ENCODE measurements at regions not wholly inside any gene's neighbourhood (a gene's known extent, or its start where the extent isn't known, plus 50 kb on each side); places are given as distances from the start of the nearest gene placed in this dataset.

- Histone ChIP-seq H2AFZ (ENCODE audit: insufficient read depth, low read depth, low read length, poor library complexity, severe bottlenecking) (no peak overlapping the region), H3K9me3 (replicated peaks in 1 of 2; ENCODE audit: control insufficient read depth in 1 of 2, insufficient read depth in 1 of 2, low read length in 2 of 2) (no peaks in the 10 kb centered on the region), H3K27me3 (ENCODE audit: control insufficient read depth in 2 of 2, insufficient read depth in 2 of 2, low read length in 2 of 2) (no peaks in the 10 kb centered on the region), H3K79me2 (ENCODE audit: insufficient read depth, low read length) (no peaks in the 10 kb centered on the region), H4K20me1 (ENCODE audit: insufficient read depth, low read length) (no peaks in the 10 kb centered on the region), H3K9ac (ENCODE audit: insufficient read depth, low read length, poor library complexity, severe bottlenecking) (no peak overlapping the region), H3K4me3 (replicated peaks in 1 of 3; ENCODE audit: low read depth in 2 of 3, low read length in 3 of 3) (no peak overlapping the region), H3K4me2 (replicated peaks; ENCODE audit: extremely low read depth, low read length, poor library complexity, severe bottlenecking) (no peak overlapping the region), H3K4me1 (ENCODE audit: control insufficient read depth in 1 of 2, insufficient read depth in 2 of 2, low read length in 2 of 2) (no peaks in the 10 kb centered on the region), H3K36me3 (replicated peaks in 1 of 2; ENCODE audit: control insufficient read depth in 1 of 2, insufficient read depth in 2 of 2, low read length in 2 of 2) (no peaks in the 10 kb centered on the region), H3K27ac (ENCODE audit: low read depth in 1 of 2, low read length in 2 of 2) (no peak overlapping the region)
- H3K9me3 Mint-ChIP-seq, result no peaks in the 10 kb centered on the region
- WGBS (ENCODE audit: insufficient coverage), result no CpG with 5 or more reads among the region's 5 CpGs
- no peaks in the 10 kb centered on the region for H3K27me3 Mint-ChIP-seq (ENCODE audit: low read depth in 3 of 3)
- TF ChIP-seq, protein P1, sequence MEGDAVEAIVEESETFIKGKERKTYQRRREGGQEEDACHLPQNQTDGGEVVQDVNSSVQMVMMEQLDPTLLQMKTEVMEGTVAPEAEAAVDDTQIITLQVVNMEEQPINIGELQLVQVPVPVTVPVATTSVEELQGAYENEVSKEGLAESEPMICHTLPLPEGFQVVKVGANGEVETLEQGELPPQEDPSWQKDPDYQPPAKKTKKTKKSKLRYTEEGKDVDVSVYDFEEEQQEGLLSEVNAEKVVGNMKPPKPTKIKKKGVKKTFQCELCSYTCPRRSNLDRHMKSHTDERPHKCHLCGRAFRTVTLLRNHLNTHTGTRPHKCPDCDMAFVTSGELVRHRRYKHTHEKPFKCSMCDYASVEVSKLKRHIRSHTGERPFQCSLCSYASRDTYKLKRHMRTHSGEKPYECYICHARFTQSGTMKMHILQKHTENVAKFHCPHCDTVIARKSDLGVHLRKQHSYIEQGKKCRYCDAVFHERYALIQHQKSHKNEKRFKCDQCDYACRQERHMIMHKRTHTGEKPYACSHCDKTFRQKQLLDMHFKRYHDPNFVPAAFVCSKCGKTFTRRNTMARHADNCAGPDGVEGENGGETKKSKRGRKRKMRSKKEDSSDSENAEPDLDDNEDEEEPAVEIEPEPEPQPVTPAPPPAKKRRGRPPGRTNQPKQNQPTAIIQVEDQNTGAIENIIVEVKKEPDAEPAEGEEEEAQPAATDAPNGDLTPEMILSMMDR (IDR thresholded peaks at IDR 0.05), result no peak
- DNase-seq, result no peak
- H3K4me1 Mint-ChIP-seq, result no peaks in the 10 kb centered on the region
- H3K27ac Mint-ChIP-seq, result no peak overlapping the region
- intact Hi-C loops (cut with micrococcal nuclease), result no loop called here
- H3K4me3 Mint-ChIP-seq, result no peak overlapping the region
- H3K36me3 Mint-ChIP-seq, result no peaks in the 10 kb centered on the region
These were observed 477.5 kb upstream of the SPHKAP start for GRCh38 chr2:228658998-228659397.

- 20% methylated on average over 1 of the region's 6 CpGs for WGBS (ENCODE audit: insufficient coverage)
- no peaks in the 10 kb centered on the region for H3K9me3 Mint-ChIP-seq
- H3K36me3 Mint-ChIP-seq, result no peaks in the 10 kb centered on the region
- no peak overlapping the region for H3K4me3 Mint-ChIP-seq
- H3K4me1 Mint-ChIP-seq, result no peaks in the 10 kb centered on the region
- Histone ChIP-seq H3K79me2 (ENCODE audit: insufficient read depth, low read length) (no peaks in the 10 kb centered on the region), H4K20me1 (ENCODE audit: insufficient read depth, low read length) (no peaks in the 10 kb centered on the region), H3K27me3 (ENCODE audit: control insufficient read depth in 2 of 2, insufficient read depth in 2 of 2, low read length in 2 of 2) (no peaks in the 10 kb centered on the region), H3K4me2 (replicated peaks; ENCODE audit: extremely low read depth, low read length, poor library complexity, severe bottlenecking) (no peak overlapping the region), H3K4me1 (ENCODE audit: control insufficient read depth in 1 of 2, insufficient read depth in 2 of 2, low read length in 2 of 2) (no peaks in the 10 kb centered on the region), H2AFZ (ENCODE audit: insufficient read depth, low read depth, low read length, poor library complexity, severe bottlenecking) (no peak overlapping the region), H3K27ac (ENCODE audit: low read depth in 1 of 2, low read length in 2 of 2) (no peak overlapping the region), H3K4me3 (replicated peaks in 1 of 3; ENCODE audit: low read depth in 2 of 3, low read length in 3 of 3) (no peak overlapping the region), H3K9me3 (replicated peaks in 1 of 2; ENCODE audit: control insufficient read depth in 1 of 2, insufficient read depth in 1 of 2, low read length in 2 of 2) (no peaks in the 10 kb centered on the region), H3K9ac (ENCODE audit: insufficient read depth, low read length, poor library complexity, severe bottlenecking) (no peak overlapping the region), H3K36me3 (replicated peaks in 1 of 2; ENCODE audit: control insufficient read depth in 1 of 2, insufficient read depth in 2 of 2, low read length in 2 of 2) (no peaks in the 10 kb centered on the region)
- TF ChIP-seq, protein P1 (IDR thresholded peaks at IDR 0.05), result no peak
- H3K27ac Mint-ChIP-seq, result no peak overlapping the region
- H3K27me3 Mint-ChIP-seq (ENCODE audit: low read depth in 3 of 3), result no peaks in the 10 kb centered on the region
- no peak for DNase-seq
- intact Hi-C loops (cut with micrococcal nuclease), result no loop called here
These were observed 476.4 kb upstream of the SPHKAP start for GRCh38 chr2:228657807-228658402.

Measured in CD14-positive monocyte (primary cell).